ENCODE measurements at regions not wholly inside any gene's neighbourhood (a gene's known extent, or its start where the extent isn't known, plus 50 kb on each side); places are given as distances from the start of the nearest gene placed in this dataset.
"Not testable (repeated sequence)": the region's sequence is repeated elsewhere in the genome, so short reads cannot be mapped to it uniquely, and the experiment has no call there.

- no peaks in the 10 kb centered on the region for H3K4me1 ChIP-seq
- H3K36me3 ChIP-seq (ENCODE audit: control insufficient read depth, insufficient read depth, low read length) = no peaks in the 10 kb centered on the region
- no peaks in the 10 kb centered on the region for H3K27me3 ChIP-seq (replicated peaks; ENCODE audit: control insufficient read depth, insufficient read depth, low read length)
- no peaks in the 10 kb centered on the region for H3K36me3 Mint-ChIP-seq (ENCODE audit: insufficient read depth, unreplicated experiment)
- CTCF ChIA-PET = no interaction called here
- BruUV-seq (replicated peaks) = no TSS peak
- no peak overlapping the region for H3K4me3 Mint-ChIP-seq (ENCODE audit: unreplicated experiment)
- POLR2A ChIA-PET = no interaction called here
- H3K27ac Mint-ChIP-seq (ENCODE audit: unreplicated experiment) = no peak overlapping the region
- DNase-seq = no peak
- H3K9me3 Mint-ChIP-seq (ENCODE audit: unreplicated experiment) = no peaks in the 10 kb centered on the region
- intact Hi-C loops (cut with micrococcal nuclease; ENCODE audit: unreplicated experiment) = no loop called here
- no peaks in the 10 kb centered on the region for H3K4me1 Mint-ChIP-seq (ENCODE audit: low read depth, unreplicated experiment)
- H3K4me3 ChIP-seq (ENCODE audit: low read depth, low read length) = no peak overlapping the region
- TF ChIP-seq CTCF (IDR thresholded peaks at IDR 0.05; ENCODE audit: insufficient read depth in 1 of 2, low read depth in 1 of 2, low read length in 1 of 2, severe bottlenecking in 1 of 2, unreplicated experiment in 1 of 2) = no peak
- H3K9me3 ChIP-seq = no peaks in the 10 kb centered on the region
- H3K27me3 Mint-ChIP-seq (ENCODE audit: insufficient read depth, unreplicated experiment) = no peaks in the 10 kb centered on the region
Measured at GRCh38 chr3:182424006-182424405, 369.3 kb upstream of the ATP11B start.

- H3K4me1 ChIP-seq; H3K27me3 ChIP-seq (replicated peaks; ENCODE audit: control insufficient read depth, insufficient read depth, low read length); H3K4me1 Mint-ChIP-seq (ENCODE audit: low read depth, unreplicated experiment); BruUV-seq (replicated peaks); H3K36me3 Mint-ChIP-seq (ENCODE audit: insufficient read depth, unreplicated experiment); intact Hi-C loops (cut with micrococcal nuclease; ENCODE audit: unreplicated experiment); H3K9me3 Mint-ChIP-seq (ENCODE audit: unreplicated experiment); H3K27ac Mint-ChIP-seq (ENCODE audit: unreplicated experiment); H3K9me3 ChIP-seq; H3K36me3 ChIP-seq (ENCODE audit: control insufficient read depth, insufficient read depth, low read length); CTCF ChIA-PET; H3K27me3 Mint-ChIP-seq (ENCODE audit: insufficient read depth, unreplicated experiment); POLR2A ChIA-PET: not testable (repeated sequence)
- peak overlapping the region; percentile 7; the same call in 1 of the 2 replicates for H3K4me3 ChIP-seq (ENCODE audit: low read depth, low read length)
- peak; percentile 25 to 60 for DNase-seq
- peak overlapping the region; percentile 71 for H3K4me3 Mint-ChIP-seq (ENCODE audit: unreplicated experiment)
Measured at GRCh38 chr3:182425926-182426718, 367.2 kb upstream of the ATP11B start.

- BruUV-seq (replicated peaks); H3K36me3 Mint-ChIP-seq (ENCODE audit: insufficient read depth, unreplicated experiment); H3K27ac Mint-ChIP-seq (ENCODE audit: unreplicated experiment); intact Hi-C loops (cut with micrococcal nuclease; ENCODE audit: unreplicated experiment); H3K27me3 ChIP-seq (replicated peaks; ENCODE audit: control insufficient read depth, insufficient read depth, low read length); DNase-seq; H3K4me3 Mint-ChIP-seq (ENCODE audit: unreplicated experiment); POLR2A ChIA-PET; H3K9me3 Mint-ChIP-seq (ENCODE audit: unreplicated experiment); H3K36me3 ChIP-seq (ENCODE audit: control insufficient read depth, insufficient read depth, low read length); H3K4me1 Mint-ChIP-seq (ENCODE audit: low read depth, unreplicated experiment); H3K4me3 ChIP-seq (ENCODE audit: low read depth, low read length); H3K27me3 Mint-ChIP-seq (ENCODE audit: insufficient read depth, unreplicated experiment); CTCF ChIA-PET; H3K9me3 ChIP-seq; H3K4me1 ChIP-seq: not testable (repeated sequence)
Measured at GRCh38 chr3:182431972-182432371, 361.3 kb upstream of the ATP11B start.

DNA sequence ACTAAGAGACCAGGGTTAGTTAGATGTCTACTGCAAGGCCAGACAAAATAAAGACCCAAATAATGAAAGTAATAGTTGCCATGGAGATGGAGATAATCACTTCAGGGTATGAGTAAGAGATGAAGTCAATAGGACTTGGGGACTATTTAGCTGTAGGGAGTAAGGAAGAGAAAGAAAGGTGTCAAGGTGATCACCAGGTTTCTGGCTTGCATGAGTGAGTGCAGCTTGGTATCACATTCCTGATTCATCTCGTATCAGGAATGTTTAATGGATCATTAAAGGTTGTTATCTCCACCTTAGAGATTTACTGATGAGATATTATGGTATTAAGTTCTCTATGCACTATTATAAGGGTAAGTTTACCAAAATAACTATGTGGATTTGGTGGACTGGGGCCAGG, 357.4 kb upstream of the ATP11B start:
- no TSS peak for BruUV-seq (replicated peaks)
- ChIA-PET CTCF (no interaction called here), POLR2A (no interaction called here)
- H3K36me3 ChIP-seq (ENCODE audit: control insufficient read depth, insufficient read depth, low read length) = no peaks in the 10 kb centered on the region
- intact Hi-C loops (cut with micrococcal nuclease; ENCODE audit: unreplicated experiment) = no loop called here
- H3K27ac Mint-ChIP-seq (ENCODE audit: unreplicated experiment) = no peak overlapping the region
- no peaks in the 10 kb centered on the region for H3K27me3 ChIP-seq (replicated peaks; ENCODE audit: control insufficient read depth, insufficient read depth, low read length)
- no peaks in the 10 kb centered on the region for H3K4me1 ChIP-seq
- H3K9me3 ChIP-seq = no peaks in the 10 kb centered on the region
- H3K4me3 ChIP-seq (ENCODE audit: low read depth, low read length) = no peak overlapping the region
- no peak for DNase-seq
- no peak for TF ChIP-seq CTCF (IDR thresholded peaks at IDR 0.05; ENCODE audit: insufficient read depth in 1 of 2, low read depth in 1 of 2, low read length in 1 of 2, severe bottlenecking in 1 of 2, unreplicated experiment in 1 of 2)
- H3K36me3 Mint-ChIP-seq (ENCODE audit: insufficient read depth, unreplicated experiment) = no peaks in the 10 kb centered on the region
- H3K27me3 Mint-ChIP-seq (ENCODE audit: insufficient read depth, unreplicated experiment) = no peaks in the 10 kb centered on the region
- no peaks in the 10 kb centered on the region for H3K9me3 Mint-ChIP-seq (ENCODE audit: unreplicated experiment)
- H3K4me3 Mint-ChIP-seq (ENCODE audit: unreplicated experiment) = no peak overlapping the region
- H3K4me1 Mint-ChIP-seq (ENCODE audit: low read depth, unreplicated experiment) = no peaks in the 10 kb centered on the region
